K562 (cell line): ENCODE measurements at regions not wholly inside any gene's neighbourhood (a gene's known extent, or its start where the extent isn't known, plus 50 kb on each side); places are given as distances from the start of the nearest gene placed in this dataset.

Source experiments
- ATAC-seq: fragments of 200-7000 bp; cut with Tn5 transposase; 3 replicates; pipeline ENCODE4 v1.9.1; 2020; ENCODE audit warnings: moderate library complexity
- BruUV-seq: library from RNA; stranded (reverse); fragments of 400-500 nt; replicated peaks from 2 replicates; lab custom pipeline; 2021; lab: Mats Ljungman, UMichigan
- CTCF ChIA-PET: fragments of 300-600 bp; formaldehyde crosslinking; extraction: SDS; loops from one replicate; lab custom pipeline; 2021; ENCODE audit warnings: low intra/inter-chr PET ratio; lab: Yijun Ruan, JAX
- POLR2A ChIA-PET: fragments of 300-600, 350-650 bp; sonication (Branson Sonifier 250); formaldehyde crosslinking; extraction: SDS; loops from one replicate; lab custom pipeline; 2021; ENCODE audit warnings: antibody characterized with exemption, inconsistent platforms; lab: Yijun Ruan, JAX
- DNase-seq, 4 experiments: peaks; one replicate each; pipeline versions ENCODE4 v3.0.0 to v3.0.0-alpha.2; 2011 to 2018; ENCODE audit warnings: low spot score in 3 of 4, mixed read lengths in 3 of 4; ENCODE audit errors: extremely low read depth in 1 of 4
- FAIRE-seq: peaks from 2 replicates; lab custom pipeline; 2011; peaks lifted over from hg19 to GRCh38; lab: Jason Lieb, UNC
- H2AFZ ChIP-seq: 2 replicates; pipeline ENCODE4 v1.6.0; 2011; ENCODE audit warnings: low read depth, low read length, control low read depth, inconsistent platforms
- H3K27ac ChIP-seq: fragments of 200-600 bp; 3 replicates; pipeline ENCODE4 v1.8.0; 2011; ENCODE audit warnings: low read depth, mild to moderate bottlenecking, control low read depth, inconsistent platforms, low read length, moderate library complexity, mixed read lengths; ENCODE audit errors: extremely low read depth
- H3K27me3 ChIP-seq, 2 experiments: fragments of 300-600 bp in 1 of 2; 2 replicates in 1 of 2; 3 replicates in 1 of 2; pipeline versions ENCODE4 v1.6.0 to v1.8.0; 2011; ENCODE audit warnings: inconsistent platforms in 2 of 2, low read length in 2 of 2, mild to moderate bottlenecking in 1 of 2, mixed read lengths in 1 of 2, moderate library complexity in 1 of 2; ENCODE audit not compliant: control insufficient read depth in 2 of 2, insufficient read depth in 2 of 2
- H3K36me3 ChIP-seq: fragments of 300-600 bp; 3 replicates; pipeline ENCODE4 v1.8.0; 2011; ENCODE audit warnings: mild to moderate bottlenecking, low read length, inconsistent platforms; ENCODE audit not compliant: control insufficient read depth, insufficient read depth
- H3K4me1 ChIP-seq, 2 experiments: fragments of 200-600 bp in 1 of 2; replicated peaks in 1 of 2; 2 replicates in 1 of 2; 3 replicates in 1 of 2; pipeline versions ENCODE4 v1.5.1 to v1.8.0; 2011; ENCODE audit warnings: inconsistent platforms in 2 of 2, low read length in 2 of 2, mild to moderate bottlenecking in 1 of 2, mixed read lengths in 1 of 2, moderate library complexity in 1 of 2; ENCODE audit not compliant: control insufficient read depth in 2 of 2, insufficient read depth in 2 of 2
- H3K4me2 ChIP-seq: 2 replicates; pipeline ENCODE4 v1.6.1; 2011; ENCODE audit warnings: low read length, control low read depth, inconsistent platforms, mixed read lengths; ENCODE audit not compliant: insufficient read depth
- H3K4me3 ChIP-seq: fragments of 200-600 bp; sonication (generic), shearing (Covaris generic); 2 replicates; pipeline ENCODE4 v1.5.1; 2016; ENCODE audit warnings: control low read depth, inconsistent platforms
- H3K79me2 ChIP-seq: fragments of 200-600 bp; 3 replicates; pipeline ENCODE4 v1.8.0; 2011; ENCODE audit warnings: low read length, inconsistent platforms; ENCODE audit not compliant: control insufficient read depth, insufficient read depth
- H3K9ac ChIP-seq, 2 experiments: 2 replicates each; pipeline versions ENCODE4 v1.6.0 to v1.6.1; 2011; ENCODE audit warnings: low read depth in 2 of 2, low read length in 2 of 2, control low read depth in 1 of 2, inconsistent platforms in 1 of 2, mild to moderate bottlenecking in 1 of 2, mixed read lengths in 1 of 2; ENCODE audit not compliant: insufficient read depth in 1 of 2
- H3K9me1 ChIP-seq: one replicate; pipeline ENCODE4 v1.6.0; 2011; ENCODE audit warnings: inconsistent platforms, mild to moderate bottlenecking, low read length, moderate library complexity; ENCODE audit not compliant: control insufficient read depth, insufficient read depth
- H3K9me3 ChIP-seq: replicated peaks from 2 replicates; pipeline ENCODE4 v1.5.1; 2011; ENCODE audit warnings: low read depth, low read length, inconsistent platforms; ENCODE audit not compliant: control insufficient read depth, insufficient read depth
- H4K20me1 ChIP-seq: replicated peaks from 2 replicates; pipeline ENCODE4 v1.6.1; 2011; ENCODE audit warnings: low read length, inconsistent platforms, mixed read lengths; ENCODE audit not compliant: control insufficient read depth, insufficient read depth
- BMI1 ChIP-seq: fragments of 150-350 bp; IDR thresholded peaks from 2 replicates; pipeline ENCODE4 v1.6.1; 2014; ENCODE audit warnings: low read length
- BRF2 ChIP-seq: IDR thresholded peaks from 3 replicates; pipeline ENCODE4 v1.6.1; 2011; ENCODE audit warnings: borderline replicate concordance, mild to moderate bottlenecking; ENCODE audit not compliant: insufficient read length, insufficient read depth
- FIP1L1 ChIP-seq: fragments of 200-400 bp; formaldehyde crosslinking; IDR thresholded peaks from 2 replicates; pipeline ENCODE4 v1.6.1; 2018; ENCODE audit warnings: mild to moderate bottlenecking, low read depth, low read length; ENCODE audit not compliant: poor library complexity, severe bottlenecking
- HOMEZ ChIP-seq: fragments of 250-450 bp; sonication (Bioruptor Pico); IDR thresholded peaks from 2 replicates; pipeline ENCODE4 v1.4.0; 2020; ENCODE audit warnings: mild to moderate bottlenecking, moderate library complexity
- ID3 ChIP-seq, 2 experiments: fragments of 250-450 bp in 1 of 2; fragments of 450-650 bp in 1 of 2; sonication (Bioruptor Pico) in 1 of 2; IDR thresholded peaks; 2 replicates each; pipeline versions ENCODE4 v1.6.1 to v1.8.0; 2016 to 2021; ENCODE audit warnings: mild to moderate bottlenecking in 2 of 2, moderate library complexity in 2 of 2, missing compliant biosample characterization in 1 of 2, missing genetic modification characterization in 1 of 2
- MAZ ChIP-seq, 2 experiments: fragments of 450-650 bp in 1 of 2; sonication (generic) in 1 of 2; formaldehyde crosslinking; IDR thresholded peaks in 1 of 2; conservative IDR thresholded peaks in 1 of 2; 2 replicates each; pipeline versions ENCODE4 v1.4.0 to v1.5.0; 2020; ENCODE audit warnings: mild to moderate bottlenecking in 1 of 2, missing genetic modification reagents in 1 of 2
- PATZ1 ChIP-seq: fragments of 250-450 bp; sonication (Bioruptor Pico); IDR thresholded peaks from 2 replicates; pipeline ENCODE4 v1.5.0; 2020; ENCODE audit warnings: mild to moderate bottlenecking, borderline replicate concordance
- SP2 ChIP-seq: IDR thresholded peaks from 2 replicates; pipeline ENCODE4 v1.6.1; 2011; ENCODE audit warnings: mild to moderate bottlenecking, low read depth, low read length, moderate library complexity; ENCODE audit not compliant: poor library complexity, severe bottlenecking; ENCODE audit errors: extremely low read depth
- ZNF324 ChIP-seq: fragments of 250-450 bp; sonication (Bioruptor Pico); IDR thresholded peaks from 2 replicates; pipeline ENCODE4 v1.4.0; 2020; ENCODE audit warnings: mild to moderate bottlenecking
- ZNF583 ChIP-seq: fragments of 250-450 bp; sonication (Bioruptor Pico); IDR thresholded peaks from 2 replicates; pipeline ENCODE4 v1.4.0; 2020
- ZNF609 ChIP-seq: sonication (generic); formaldehyde crosslinking; IDR thresholded peaks from 2 replicates; pipeline ENCODE4 v1.8.1; 2023; ENCODE audit warnings: missing genetic modification reagents, mild to moderate bottlenecking, borderline replicate concordance
- ZSCAN29 ChIP-seq: fragments of 450-650 bp; IDR thresholded peaks from 2 replicates; pipeline ENCODE4 v1.6.1; 2017
- WGBS: fragments of 100-300 bp; shearing (Covaris generic); methylation state at CpG from one replicate; pipeline ENCODE4 v1.1.6; 2016; ENCODE audit warnings: low coverage, mixed read lengths; ENCODE audit not compliant: insufficient coverage; ENCODE audit errors: missing lambda C conversion rate; 5-methylcytosine and 5-hydroxymethylcytosine counted together
- in situ Hi-C: fragments of 300-500 bp; cut with MboI; formaldehyde crosslinking; loops from 4 replicates; pipeline ENCODE4 v1.15.0; 2018; ENCODE audit warnings: inconsistent platforms, mixed read lengths
- intact Hi-C: fragments of 100-400 bp; cut with micrococcal nuclease; formaldehyde crosslinking; loops from 2 replicates; pipeline ENCODE4 v1.14.2; 2022

- Histone ChIP-seq H3K9me1 (no peaks in the 10 kb centered on the region), H3K27ac (no peak overlapping the region), H2AFZ (no peak overlapping the region), H3K9me3 (no peaks in the 10 kb centered on the region; the same call in 1 of the 2 replicates), H3K9ac (no peak overlapping the region), H3K79me2 (no peaks in the 10 kb centered on the region), H3K4me2 (no peak overlapping the region), H3K4me1 (no peaks in the 10 kb centered on the region), H4K20me1 (no peaks in the 10 kb centered on the region), H3K36me3 (no peaks in the 10 kb centered on the region), H3K27me3 (no peaks in the 10 kb centered on the region), H3K4me3 (no peak overlapping the region)
- ChIA-PET CTCF (no interaction called here), POLR2A (no interaction called here)
- 2% methylated on average over 2 of the region's 2 CpGs for WGBS
- FAIRE-seq (no peak), ATAC-seq (no peak), DNase-seq (no peak)
- BruUV-seq: no TSS peak
- in situ Hi-C loops: no loop called here
- intact Hi-C loops: no loop called here
- TF ChIP-seq ZNF609 (CRISPR knock-in tag) (no peak), FIP1L1 (no peak), BMI1 (no peak), MAZ (CRISPR knock-in tag; conservative IDR thresholded peaks at IDR 0.05 in 1 of 2, IDR thresholded peaks at IDR 0.05 in 1 of 2) (no peak), PATZ1 (CRISPR knock-in tag) (no peak), SP2 (no peak), HOMEZ (CRISPR knock-in tag) (no peak), BRF2 (no peak), ZNF583 (CRISPR knock-in tag) (no peak), ZNF324 (no peak), ID3 (CRISPR knock-in tag; IDR thresholded peaks at IDR 0.05) (no peak), ID3 (tag; IDR thresholded peaks at IDR 0.05) (no peak), ZSCAN29 (no peak)
Measured at GRCh38 chr7:83852136-83852535, 203.2 kb upstream of the SEMA3E start.
